Liver (tissue), 7 donors: ENCODE measurements at regions not wholly inside any gene's neighbourhood (a gene's known extent, or its start where the extent isn't known, plus 50 kb on each side); places are given as distances from the start of the nearest gene placed in this dataset.

ENCODE experiments used
- DNase-seq: peaks from one replicate; pipeline ENCODE4 v3.0.0-alpha.2; 2017; ENCODE audit warnings: low spot score
- H3K27ac ChIP-seq, 2 donors: one replicate each; pipeline ENCODE4 v1.7.0; 2013; ENCODE audit warnings: inconsistent platforms in 2 of 2, low read length in 2 of 2, control low read depth in 1 of 2, low read depth in 1 of 2, mild to moderate bottlenecking in 1 of 2
- H3K27me3 ChIP-seq, 4 donors: one replicate each; pipeline versions ENCODE4 v1.6.1 to v1.7.0; 2013; ENCODE audit warnings: low read length in 3 of 4, inconsistent platforms in 1 of 4, mild to moderate bottlenecking in 1 of 4, moderate library complexity in 1 of 4; ENCODE audit not compliant: control insufficient read depth in 4 of 4, insufficient read depth in 4 of 4
- H3K36me3 ChIP-seq, 4 donors: one replicate each; pipeline versions ENCODE4 v1.6.1 to v1.7.0; 2013; ENCODE audit warnings: low read length in 3 of 4, mild to moderate bottlenecking in 3 of 4, low read depth in 1 of 4, moderate library complexity in 1 of 4; ENCODE audit not compliant: control insufficient read depth in 4 of 4, insufficient read depth in 3 of 4
- H3K4me1 ChIP-seq, 4 donors: one replicate each; pipeline versions ENCODE4 v1.6.1 to v1.7.0; 2013; ENCODE audit warnings: low read length in 3 of 4, mild to moderate bottlenecking in 3 of 4, moderate library complexity in 1 of 4; ENCODE audit not compliant: control insufficient read depth in 4 of 4, insufficient read depth in 4 of 4
- H3K4me3 ChIP-seq, 3 donors: one replicate each; pipeline versions ENCODE4 v1.6.1 to v1.7.0; 2013; ENCODE audit warnings: low read length in 3 of 3, control low read depth in 1 of 3, low read depth in 1 of 3, mild to moderate bottlenecking in 1 of 3
- H3K9ac ChIP-seq, 2 donors: one replicate each; pipeline ENCODE4 v1.7.0; 2013; ENCODE audit warnings: low read length in 2 of 2, mild to moderate bottlenecking in 2 of 2, moderate library complexity in 2 of 2, control low read depth in 1 of 2, low read depth in 1 of 2
- H3K9me3 ChIP-seq, 4 donors: one replicate each; pipeline versions ENCODE4 v1.6.1 to v1.7.0; 2013; ENCODE audit warnings: low read length in 3 of 4; ENCODE audit not compliant: control insufficient read depth in 4 of 4
- FOXA1 ChIP-seq: IDR thresholded peaks from 2 replicates; pipeline ENCODE4 v1.6.1; 2016; ENCODE audit warnings: antibody characterized with exemption
- FOXA2 ChIP-seq: IDR thresholded peaks from 2 replicates; pipeline ENCODE4 v1.6.1; 2016; ENCODE audit warnings: antibody characterized with exemption
- HNF4A ChIP-seq, 2 donors: conservative IDR thresholded peaks; 2 replicates each; pipeline ENCODE4 v1.6.1; 2016; ENCODE audit warnings: antibody characterized with exemption in 2 of 2, mild to moderate bottlenecking in 2 of 2
- HNF4G ChIP-seq: IDR thresholded peaks from 2 replicates; pipeline ENCODE4 v1.6.1; 2016; ENCODE audit warnings: antibody characterized with exemption
- JUND ChIP-seq, 2 donors: IDR thresholded peaks; 2 replicates each; pipeline ENCODE4 v1.6.1; 2016; ENCODE audit warnings: antibody characterized with exemption in 2 of 2
- NR2F2 ChIP-seq: IDR thresholded peaks from 2 replicates; pipeline ENCODE4 v1.6.1; 2016; ENCODE audit warnings: antibody characterized with exemption
- RAD21 ChIP-seq, 2 donors: IDR thresholded peaks; 2 replicates each; pipeline ENCODE4 v1.6.1; 2016; ENCODE audit warnings: antibody characterized with exemption in 2 of 2, mild to moderate bottlenecking in 2 of 2
- RXRA ChIP-seq, 2 donors: IDR thresholded peaks; 2 replicates each; pipeline ENCODE4 v1.6.1; 2017 to 2018; ENCODE audit warnings: antibody characterized with exemption in 2 of 2, mild to moderate bottlenecking in 1 of 2
- SP1 ChIP-seq: IDR thresholded peaks from 2 replicates; pipeline ENCODE4 v1.6.1; 2018; ENCODE audit warnings: antibody characterized with exemption, mild to moderate bottlenecking
- TAF1 ChIP-seq: conservative IDR thresholded peaks from 2 replicates; pipeline ENCODE4 v1.6.1; 2016; ENCODE audit warnings: antibody characterized with exemption, mild to moderate bottlenecking
- YY1 ChIP-seq: IDR thresholded peaks from 2 replicates; pipeline ENCODE4 v1.6.1; 2016; ENCODE audit warnings: antibody characterized with exemption, mild to moderate bottlenecking
- WGBS: extraction: QIAGEN DNeasy Blood & Tissue Kit; methylation state at CpG from one replicate; pipeline ENCODE4 v1.1.7; 2013; 5-methylcytosine and 5-hydroxymethylcytosine counted together
- TF ChIP-seq, protein P1 (sequence below): IDR thresholded peaks from 2 replicates; pipeline ENCODE4 v1.6.1; 2016; ENCODE audit warnings: antibody characterized with exemption, mild to moderate bottlenecking
- TF ChIP-seq, protein P2 (sequence below): IDR thresholded peaks from 2 replicates; pipeline ENCODE4 v1.6.1; 2016; ENCODE audit warnings: antibody characterized with exemption
- TF ChIP-seq, protein P3 (sequence below): IDR thresholded peaks from 2 replicates; pipeline ENCODE4 v1.6.1; 2016; ENCODE audit warnings: antibody characterized with exemption
- TF ChIP-seq, protein P4 (sequence below): IDR thresholded peaks from 2 replicates; pipeline ENCODE4 v1.6.1; 2016; ENCODE audit warnings: antibody characterized with exemption
- donor health status: healthy.
- donor health status: healthy.
- donor health status: healthy.
- donor health status: healthy.

DNA sequence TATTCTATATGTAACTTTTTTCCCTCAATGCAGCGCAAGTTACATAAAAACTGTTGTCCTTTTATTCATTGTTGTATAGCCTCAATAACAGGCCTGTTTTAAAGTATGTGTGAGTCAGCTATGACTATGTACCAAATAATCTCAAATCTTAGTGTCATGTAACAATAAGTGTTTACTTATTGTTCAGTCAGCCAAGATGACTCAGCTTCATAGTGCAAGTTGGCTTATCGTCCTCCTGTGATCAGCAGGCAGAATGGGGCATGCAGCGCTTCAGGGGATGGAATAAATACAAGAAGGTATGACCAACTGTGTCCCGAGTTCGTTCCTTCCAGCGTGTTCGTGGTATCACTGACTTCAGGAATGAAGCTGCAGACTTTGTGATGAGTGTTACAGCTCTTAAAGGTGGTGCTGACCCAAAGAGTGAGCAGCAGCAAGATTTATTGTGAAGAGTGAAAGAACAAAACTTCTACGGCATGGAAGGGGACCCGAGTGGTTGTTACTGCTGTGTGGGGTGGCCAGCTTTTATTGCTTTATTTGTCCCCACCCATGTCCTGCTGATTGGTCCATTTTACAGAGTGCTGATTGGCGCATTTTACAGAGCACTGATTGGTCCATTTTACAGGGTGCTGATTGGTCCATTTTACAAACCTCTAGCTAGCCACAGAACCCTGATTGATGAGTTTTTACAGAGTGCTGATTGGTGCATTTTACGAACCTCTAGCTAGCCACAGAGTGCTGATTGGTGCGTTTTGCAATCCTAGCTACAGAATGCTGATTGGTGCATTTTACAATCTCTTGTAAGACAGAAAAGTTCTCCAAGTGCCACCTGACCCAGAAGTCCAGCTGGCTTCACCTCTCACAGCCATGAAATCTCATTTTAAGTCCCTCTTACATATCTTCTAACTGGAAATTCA lies 1016.0 kb downstream of the MCTP2 start:
- 91% methylated on average over 12 of the region's 12 CpGs for WGBS
- no peaks in the 10 kb centered on the region for H3K27me3 ChIP-seq
- H3K9me3 ChIP-seq: no peaks in the 10 kb centered on the region
- TF ChIP-seq HNF4G (no peak), HNF4A (conservative IDR thresholded peaks at IDR 0.05) (no peak), YY1 (no peak), SP1 (no peak), RXRA (IDR thresholded peaks at IDR 0.05) (no peak), FOXA2 (no peak), NR2F2 (no peak), RAD21 (IDR thresholded peaks at IDR 0.05) (no peak)
- TF ChIP-seq, protein P1, sequence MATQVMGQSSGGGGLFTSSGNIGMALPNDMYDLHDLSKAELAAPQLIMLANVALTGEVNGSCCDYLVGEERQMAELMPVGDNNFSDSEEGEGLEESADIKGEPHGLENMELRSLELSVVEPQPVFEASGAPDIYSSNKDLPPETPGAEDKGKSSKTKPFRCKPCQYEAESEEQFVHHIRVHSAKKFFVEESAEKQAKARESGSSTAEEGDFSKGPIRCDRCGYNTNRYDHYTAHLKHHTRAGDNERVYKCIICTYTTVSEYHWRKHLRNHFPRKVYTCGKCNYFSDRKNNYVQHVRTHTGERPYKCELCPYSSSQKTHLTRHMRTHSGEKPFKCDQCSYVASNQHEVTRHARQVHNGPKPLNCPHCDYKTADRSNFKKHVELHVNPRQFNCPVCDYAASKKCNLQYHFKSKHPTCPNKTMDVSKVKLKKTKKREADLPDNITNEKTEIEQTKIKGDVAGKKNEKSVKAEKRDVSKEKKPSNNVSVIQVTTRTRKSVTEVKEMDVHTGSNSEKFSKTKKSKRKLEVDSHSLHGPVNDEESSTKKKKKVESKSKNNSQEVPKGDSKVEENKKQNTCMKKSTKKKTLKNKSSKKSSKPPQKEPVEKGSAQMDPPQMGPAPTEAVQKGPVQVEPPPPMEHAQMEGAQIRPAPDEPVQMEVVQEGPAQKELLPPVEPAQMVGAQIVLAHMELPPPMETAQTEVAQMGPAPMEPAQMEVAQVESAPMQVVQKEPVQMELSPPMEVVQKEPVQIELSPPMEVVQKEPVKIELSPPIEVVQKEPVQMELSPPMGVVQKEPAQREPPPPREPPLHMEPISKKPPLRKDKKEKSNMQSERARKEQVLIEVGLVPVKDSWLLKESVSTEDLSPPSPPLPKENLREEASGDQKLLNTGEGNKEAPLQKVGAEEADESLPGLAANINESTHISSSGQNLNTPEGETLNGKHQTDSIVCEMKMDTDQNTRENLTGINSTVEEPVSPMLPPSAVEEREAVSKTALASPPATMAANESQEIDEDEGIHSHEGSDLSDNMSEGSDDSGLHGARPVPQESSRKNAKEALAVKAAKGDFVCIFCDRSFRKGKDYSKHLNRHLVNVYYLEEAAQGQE: no peak
- TF ChIP-seq, protein P2, sequence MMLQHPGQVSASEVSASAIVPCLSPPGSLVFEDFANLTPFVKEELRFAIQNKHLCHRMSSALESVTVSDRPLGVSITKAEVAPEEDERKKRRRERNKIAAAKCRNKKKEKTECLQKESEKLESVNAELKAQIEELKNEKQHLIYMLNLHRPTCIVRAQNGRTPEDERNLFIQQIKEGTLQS: no peak
- TF ChIP-seq, protein P3, sequence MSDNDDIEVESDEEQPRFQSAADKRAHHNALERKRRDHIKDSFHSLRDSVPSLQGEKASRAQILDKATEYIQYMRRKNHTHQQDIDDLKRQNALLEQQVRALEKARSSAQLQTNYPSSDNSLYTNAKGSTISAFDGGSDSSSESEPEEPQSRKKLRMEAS: no peak
- H3K27ac ChIP-seq: no peak overlapping the region
- no peak for DNase-seq
- no peaks in the 10 kb centered on the region for H3K36me3 ChIP-seq
- no peak overlapping the region for H3K9ac ChIP-seq
- H3K4me1 ChIP-seq: no peaks in the 10 kb centered on the region
- H3K4me3 ChIP-seq: no peak overlapping the region

DNA sequence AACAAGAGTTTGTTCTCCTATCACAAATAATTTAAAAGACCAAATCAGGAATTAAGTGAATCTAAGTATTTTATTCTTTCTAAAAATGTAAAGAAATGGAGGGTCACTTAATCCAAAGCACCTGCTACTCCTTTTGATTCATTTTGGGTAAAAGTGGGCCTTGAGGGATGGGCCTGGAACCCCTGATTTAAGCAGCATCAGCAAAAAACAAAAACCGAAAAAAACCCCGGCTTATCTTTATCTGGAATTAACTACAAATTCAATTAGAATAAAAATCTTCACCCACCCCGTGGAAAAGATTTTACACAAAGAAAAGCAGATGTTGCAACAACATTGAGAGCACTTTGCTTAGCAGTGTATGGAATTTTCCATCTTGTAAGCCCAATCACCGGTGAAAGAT lies 1018.2 kb downstream of the MCTP2 start:
- H3K9ac ChIP-seq: no peak overlapping the region
- no peak for DNase-seq
- H3K4me1 ChIP-seq: peaks cover 0 to 9% (median 4%) of the 10 kb centered on the region in 4 donors
- H3K36me3 ChIP-seq: no peaks in the 10 kb centered on the region
- no peak overlapping the region for H3K27ac ChIP-seq
- H3K9me3 ChIP-seq: no peaks in the 10 kb centered on the region
- TF ChIP-seq YY1: no peak
- TF ChIP-seq, protein P3: no peak
- TF ChIP-seq FOXA1: no peak
- no peak for TF ChIP-seq JUND (IDR thresholded peaks at IDR 0.05)
- TF ChIP-seq SP1: no peak
- TF ChIP-seq, protein P4, sequence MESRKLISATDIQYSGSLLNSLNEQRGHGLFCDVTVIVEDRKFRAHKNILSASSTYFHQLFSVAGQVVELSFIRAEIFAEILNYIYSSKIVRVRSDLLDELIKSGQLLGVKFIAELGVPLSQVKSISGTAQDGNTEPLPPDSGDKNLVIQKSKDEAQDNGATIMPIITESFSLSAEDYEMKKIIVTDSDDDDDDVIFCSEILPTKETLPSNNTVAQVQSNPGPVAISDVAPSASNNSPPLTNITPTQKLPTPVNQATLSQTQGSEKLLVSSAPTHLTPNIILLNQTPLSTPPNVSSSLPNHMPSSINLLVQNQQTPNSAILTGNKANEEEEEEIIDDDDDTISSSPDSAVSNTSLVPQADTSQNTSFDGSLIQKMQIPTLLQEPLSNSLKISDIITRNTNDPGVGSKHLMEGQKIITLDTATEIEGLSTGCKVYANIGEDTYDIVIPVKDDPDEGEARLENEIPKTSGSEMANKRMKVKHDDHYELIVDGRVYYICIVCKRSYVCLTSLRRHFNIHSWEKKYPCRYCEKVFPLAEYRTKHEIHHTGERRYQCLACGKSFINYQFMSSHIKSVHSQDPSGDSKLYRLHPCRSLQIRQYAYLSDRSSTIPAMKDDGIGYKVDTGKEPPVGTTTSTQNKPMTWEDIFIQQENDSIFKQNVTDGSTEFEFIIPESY: no peak
- no peak for TF ChIP-seq HNF4A (conservative IDR thresholded peaks at IDR 0.05)
- TF ChIP-seq NR2F2: no peak
- TF ChIP-seq RXRA (IDR thresholded peaks at IDR 0.05): no peak
- TF ChIP-seq TAF1: no peak
- TF ChIP-seq, protein P1: no peak
- no peaks in the 10 kb centered on the region for H3K27me3 ChIP-seq
- 74% methylated on average over 4 of the region's 4 CpGs for WGBS
- no peak overlapping the region for H3K4me3 ChIP-seq
